Gastrocnemius medialis (tissue), 4 donors: ENCODE measurements at regions not wholly inside any gene's neighbourhood (a gene's known extent, or its start where the extent isn't known, plus 50 kb on each side); places are given as distances from the start of the nearest gene placed in this dataset.

Experiments used
- ATAC-seq, 2 donors: fragments of 150-250 bp; one replicate each; pipeline ENCODE4 v1.9.1; 2016
- DNase-seq, 2 donors: peaks; one replicate each; pipeline ENCODE4 v3.0.0-alpha.2; 2019
- H3K27ac ChIP-seq, 4 donors: fragments of 200-600 bp; sonication (generic); 1 replicate in 1 of 4; 2 replicates in 3 of 4; pipeline ENCODE4 v1.5.1; 2016 to 2018; ENCODE audit warnings: mild to moderate bottlenecking in 2 of 4, moderate library complexity in 1 of 4
- H3K27me3 ChIP-seq, 3 donors: fragments of 200-600 bp; sonication (generic) in 2 of 3; 1 replicate in 1 of 3; 2 replicates in 2 of 3; pipeline versions ENCODE4 v1.5.1 to v1.6.0; 2016 to 2019; ENCODE audit warnings: mild to moderate bottlenecking in 1 of 3, moderate library complexity in 1 of 3
- H3K36me3 ChIP-seq, 2 donors: fragments of 200-600 bp; sonication (generic) in 1 of 2; one replicate each; pipeline ENCODE4 v1.5.1; 2017 to 2018
- H3K4me1 ChIP-seq, 2 donors: fragments of 200-600 bp; sonication (generic) in 1 of 2; one replicate each; pipeline ENCODE4 v1.5.1; 2016 to 2017; ENCODE audit warnings: mild to moderate bottlenecking in 2 of 2
- H3K4me3 ChIP-seq, 4 donors: fragments of 200-600 bp; sonication (generic) in 3 of 4; 1 replicate in 1 of 4; 2 replicates in 3 of 4; pipeline ENCODE4 v1.5.1; 2016 to 2019; ENCODE audit warnings: mild to moderate bottlenecking in 2 of 4
- H3K9me3 ChIP-seq, 3 donors: fragments of 200-600 bp; sonication (generic) in 2 of 3; 1 replicate in 1 of 3; 2 replicates in 2 of 3; pipeline ENCODE4 v1.5.1; 2016 to 2019
- CTCF ChIP-seq, 5 experiments: fragments of 450-650 bp in 3 of 5; fragments of 200-600 bp in 2 of 5; sonication (generic) in 2 of 5; IDR thresholded peaks in 4 of 5; conservative IDR thresholded peaks in 1 of 5; 1 replicate in 4 of 5; 2 replicates in 1 of 5; pipeline ENCODE4 v1.5.1; 2016 to 2019; ENCODE audit warnings: antibody characterized with exemption in 5 of 5, mild to moderate bottlenecking in 3 of 5, moderate library complexity in 3 of 5
- POLR2A ChIP-seq, 2 donors: fragments of 450-650 bp; IDR thresholded peaks; one replicate each; pipeline ENCODE4 v1.6.1; 2017; ENCODE audit warnings: antibody characterized with exemption in 2 of 2, mild to moderate bottlenecking in 2 of 2, moderate library complexity in 2 of 2
- in situ Hi-C, 4 donors: fragments of 200-750 bp; cut with MboI; loops; one replicate each; pipeline versions ENCODE4 v1.15.0 to v1.8.0; 2017; ENCODE audit warnings: low sequenced_read_pairs in 4 of 4
- intact Hi-C: fragments of 100-400 bp; cut with DNase I; formaldehyde crosslinking; loops from one replicate; pipeline ENCODE4 v1.15.1; 2023; ENCODE audit warnings: low total_unique reads

- no peaks in the 10 kb centered on the region for H3K4me1 ChIP-seq
- in situ Hi-C loops (no loop called here), intact Hi-C loops (no loop called here)
- no peak for DNase-seq
- no peak overlapping the region for H3K27ac ChIP-seq
- H3K36me3 ChIP-seq = no peaks in the 10 kb centered on the region
- no peaks in the 10 kb centered on the region for H3K27me3 ChIP-seq
- no peak for ATAC-seq
- TF ChIP-seq POLR2A (IDR thresholded peaks at IDR 0.05) (no peak), CTCF (IDR thresholded peaks at IDR 0.05 in 4 of 5, conservative IDR thresholded peaks at IDR 0.05 in 1 of 5) (no peak)
- H3K9me3 ChIP-seq = no peaks in the 10 kb centered on the region
- H3K4me3 ChIP-seq = no peak overlapping the region
These were observed 182.1 kb upstream of the ZRANB2 start for GRCh38 chr1:71262970-71263369.

DNA sequence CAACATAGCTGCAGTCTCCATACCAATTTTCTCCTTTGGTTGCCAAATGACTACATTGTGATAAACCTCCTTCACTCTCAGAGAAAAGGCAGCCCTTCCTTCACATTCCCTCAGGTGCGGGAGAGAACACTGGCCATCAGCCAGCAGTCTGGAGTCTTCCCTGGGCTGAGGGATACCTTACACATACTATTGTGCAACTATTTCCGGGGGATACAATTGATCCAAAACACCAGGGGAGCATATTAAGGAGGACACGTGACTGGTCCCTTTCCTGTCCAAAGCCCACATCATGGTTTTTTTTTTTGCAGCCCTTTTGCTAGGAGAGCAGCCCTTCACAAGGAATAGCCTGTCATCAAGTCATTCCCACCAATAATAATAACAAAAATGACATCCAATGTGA is 172.1 kb upstream of the ZRANB2 start:
- H3K27ac ChIP-seq = no peak overlapping the region
- no peaks in the 10 kb centered on the region for H3K27me3 ChIP-seq
- no peaks in the 10 kb centered on the region for H3K36me3 ChIP-seq
- no peaks in the 10 kb centered on the region for H3K4me1 ChIP-seq
- H3K4me3 ChIP-seq = no peak overlapping the region
- DNase-seq (no peak), ATAC-seq (no peak)
- in situ Hi-C loops = no loop called here
- H3K9me3 ChIP-seq = no peaks in the 10 kb centered on the region
- no peak for TF ChIP-seq CTCF (IDR thresholded peaks at IDR 0.05 in 4 of 5, conservative IDR thresholded peaks at IDR 0.05 in 1 of 5)
- no peak for TF ChIP-seq POLR2A (IDR thresholded peaks at IDR 0.05)
- intact Hi-C loops = no loop called here

DNA sequence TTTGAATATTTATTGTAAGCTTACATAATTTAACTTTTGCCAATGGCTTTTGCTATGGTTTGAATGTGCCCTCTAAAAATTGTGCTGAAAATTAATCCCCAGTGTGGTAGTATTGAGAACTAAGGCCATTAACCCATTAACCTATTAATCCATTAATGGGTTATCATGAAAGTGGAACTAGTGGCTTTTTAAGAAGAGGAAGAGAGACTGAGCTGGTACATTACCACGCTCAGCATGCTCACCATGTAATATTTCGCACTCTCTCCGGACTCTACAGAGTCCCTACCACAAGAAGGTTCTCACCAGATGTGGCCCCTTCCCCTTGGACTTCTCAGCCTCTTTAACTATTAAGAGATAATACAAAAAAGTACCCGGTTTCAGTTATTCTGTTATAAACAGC is 164.4 kb upstream of the ZRANB2 start:
- DNase-seq = no peak
- intact Hi-C loops = no loop called here

GRCh38 chr1:71242239-71242638 is 161.4 kb upstream of the ZRANB2 start:
- no peak for ATAC-seq
- no peak for TF ChIP-seq CTCF (IDR thresholded peaks at IDR 0.05 in 4 of 5, conservative IDR thresholded peaks at IDR 0.05 in 1 of 5)
- no peak for TF ChIP-seq POLR2A (IDR thresholded peaks at IDR 0.05)

More for the DNA sequence above, 164.4 kb upstream of the ZRANB2 start:
- H3K27me3 ChIP-seq = no peaks in the 10 kb centered on the region
- ATAC-seq = no peak
- H3K4me3 ChIP-seq = no peak overlapping the region
- no peaks in the 10 kb centered on the region for H3K9me3 ChIP-seq
- H3K4me1 ChIP-seq = no peaks in the 10 kb centered on the region
- H3K36me3 ChIP-seq = no peaks in the 10 kb centered on the region
- TF ChIP-seq CTCF (IDR thresholded peaks at IDR 0.05 in 4 of 5, conservative IDR thresholded peaks at IDR 0.05 in 1 of 5) (no peak), POLR2A (IDR thresholded peaks at IDR 0.05) (no peak)
- in situ Hi-C loops = no loop called here
- H3K27ac ChIP-seq = no peak overlapping the region

DNA sequence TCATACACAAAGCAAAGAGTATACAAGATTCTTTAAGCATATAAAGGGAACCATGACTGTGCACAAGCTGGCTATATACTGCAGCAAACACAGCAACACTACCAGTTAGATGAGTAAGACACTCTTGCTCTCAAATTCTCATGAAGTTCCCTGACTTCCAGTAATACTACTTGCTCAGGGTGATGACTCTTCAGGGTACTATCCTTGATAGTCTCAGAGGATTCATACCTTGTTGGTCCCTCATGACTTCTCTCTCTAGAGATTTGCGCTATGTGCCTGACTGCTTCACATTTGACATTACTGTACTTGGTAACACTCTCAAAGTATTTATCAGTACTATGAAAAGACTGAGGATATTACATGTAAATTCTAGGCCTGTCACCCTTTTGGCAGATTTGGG is 159.8 kb upstream of the ZRANB2 start:
- Histone ChIP-seq H3K27ac (no peak overlapping the region), H3K4me3 (no peak overlapping the region), H3K9me3 (no peaks in the 10 kb centered on the region), H3K4me1 (no peaks in the 10 kb centered on the region), H3K36me3 (no peaks in the 10 kb centered on the region), H3K27me3 (no peaks in the 10 kb centered on the region)
- DNase-seq (no peak), ATAC-seq (no peak)
- TF ChIP-seq CTCF (IDR thresholded peaks at IDR 0.05 in 4 of 5, conservative IDR thresholded peaks at IDR 0.05 in 1 of 5) = no peak
- TF ChIP-seq POLR2A (IDR thresholded peaks at IDR 0.05) = no peak
- intact Hi-C loops (no loop called here), in situ Hi-C loops (no loop called here)

More at GRCh38 chr1:71242239-71242638, 161.4 kb upstream of the ZRANB2 start:
- no peaks in the 10 kb centered on the region for H3K9me3 ChIP-seq
- no peak overlapping the region for H3K4me3 ChIP-seq
- no peaks in the 10 kb centered on the region for H3K4me1 ChIP-seq
- no peak for DNase-seq
- intact Hi-C loops (no loop called here), in situ Hi-C loops (no loop called here)
- H3K36me3 ChIP-seq = no peaks in the 10 kb centered on the region
- H3K27ac ChIP-seq = no peak overlapping the region
- no peaks in the 10 kb centered on the region for H3K27me3 ChIP-seq
